ENCODE measurements at regions not wholly inside any gene's neighbourhood (a gene's known extent, or its start where the extent isn't known, plus 50 kb on each side); places are given as distances from the start of the nearest gene placed in this dataset.

DNA sequence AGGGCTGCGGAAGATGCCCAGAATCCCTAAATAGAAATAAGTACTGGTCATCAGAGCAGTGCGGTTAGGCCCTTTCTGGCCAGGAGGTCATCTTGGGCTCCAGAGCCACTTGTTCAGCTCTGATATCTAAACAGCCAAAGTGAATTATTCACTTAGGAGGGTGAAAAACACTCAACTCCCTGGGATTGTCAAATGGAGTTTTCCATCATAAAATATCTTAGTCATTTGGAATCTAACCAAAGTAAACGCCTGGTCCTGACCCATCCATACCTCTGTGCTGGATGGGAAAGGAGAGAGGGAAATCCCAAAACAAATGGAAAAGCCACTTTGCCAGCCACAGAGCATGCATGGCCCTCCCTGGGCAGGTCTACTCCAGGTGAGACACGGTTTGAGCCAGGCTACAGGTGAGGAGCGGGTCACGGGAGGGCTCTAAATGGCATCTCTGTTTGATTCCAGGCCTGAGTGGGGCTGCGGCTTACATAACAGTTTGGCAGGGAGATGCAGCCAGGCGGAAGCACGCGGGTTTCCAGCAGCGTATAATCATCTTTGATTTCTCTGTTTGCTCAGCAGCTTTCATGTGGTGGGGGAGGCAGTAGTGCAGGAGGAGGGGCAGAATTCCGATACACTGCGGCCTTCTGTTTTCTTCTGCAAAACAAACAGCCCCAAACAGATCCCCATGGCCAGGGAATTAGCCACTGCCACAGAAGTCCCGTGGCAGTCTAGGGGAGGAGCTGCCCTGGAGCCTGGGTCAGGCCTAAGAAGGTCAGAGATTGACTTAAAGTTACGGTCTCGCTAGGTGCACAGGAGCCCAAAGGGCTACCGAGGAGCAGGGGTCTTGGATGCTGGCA, 59.1 kb upstream of the ZNF648 start:
- Mint-ChIP-seq H3K27me3 (peaks cover 17% of the 10 kb centered on the region), H3K4me1 (ENCODE audit: low read depth) (no peaks in the 10 kb centered on the region), H3K4me3 (no peak overlapping the region), H3K36me3 (ENCODE audit: low read depth) (no peaks in the 10 kb centered on the region), H3K27ac (no peak overlapping the region), H3K9me3 (no peaks in the 10 kb centered on the region)
- DNase-seq, result no peak

DNA sequence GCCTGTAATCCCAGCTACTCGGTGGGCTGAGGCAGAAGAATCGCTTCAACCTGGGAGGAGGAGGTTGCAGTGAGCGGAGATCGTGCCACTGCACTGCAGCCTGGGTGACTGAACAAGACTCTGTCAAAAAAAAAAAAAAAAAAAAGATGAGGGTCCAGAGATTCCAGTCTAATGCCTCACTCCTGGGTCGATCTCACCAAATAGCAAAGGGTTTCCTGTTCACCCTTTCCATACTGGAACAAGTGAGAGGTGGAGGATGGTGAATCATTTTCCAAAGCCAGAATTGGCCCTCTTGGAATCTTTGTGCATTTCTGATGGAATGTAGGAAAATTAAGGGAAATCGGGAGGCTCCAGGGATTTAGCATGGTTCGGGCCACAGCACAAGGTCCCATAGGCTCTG, 58.1 kb upstream of the ZNF648 start:
- Mint-ChIP-seq H3K27me3 (peaks cover 23% of the 10 kb centered on the region), H3K4me1 (ENCODE audit: low read depth) (no peaks in the 10 kb centered on the region), H3K36me3 (ENCODE audit: low read depth) (no peaks in the 10 kb centered on the region), H3K9me3 (no peaks in the 10 kb centered on the region), H3K4me3 (no peak overlapping the region), H3K27ac (no peak overlapping the region)
- DNase-seq, result no peak

DNA sequence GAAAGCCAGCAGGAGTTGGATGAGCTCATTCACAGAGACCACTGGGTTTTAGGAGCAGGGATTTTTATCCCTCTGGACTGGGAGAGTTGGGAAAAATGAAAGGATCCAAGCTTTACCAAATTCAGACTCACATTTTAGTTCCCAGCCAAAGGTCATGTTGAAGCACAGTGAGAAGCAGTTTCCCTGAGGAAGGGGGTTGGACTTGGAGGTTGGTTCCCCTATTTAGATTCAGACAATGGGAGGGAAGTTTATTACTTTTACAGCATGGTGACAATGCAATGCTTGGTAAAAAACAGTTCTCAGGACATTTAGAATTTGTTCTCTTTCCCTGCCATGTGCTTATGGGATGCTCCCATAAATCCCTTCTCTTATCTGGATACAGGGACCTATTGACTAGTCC, 57.3 kb upstream of the ZNF648 start:
- no peak for DNase-seq
- no peaks in the 10 kb centered on the region for H3K4me1 Mint-ChIP-seq (ENCODE audit: low read depth)
- H3K36me3 Mint-ChIP-seq (ENCODE audit: low read depth), result no peaks in the 10 kb centered on the region
- H3K9me3 Mint-ChIP-seq, result no peaks in the 10 kb centered on the region
- H3K27me3 Mint-ChIP-seq, result peaks cover 27% of the 10 kb centered on the region
- no peak overlapping the region for H3K27ac Mint-ChIP-seq
- H3K4me3 Mint-ChIP-seq, result no peak overlapping the region

DNA sequence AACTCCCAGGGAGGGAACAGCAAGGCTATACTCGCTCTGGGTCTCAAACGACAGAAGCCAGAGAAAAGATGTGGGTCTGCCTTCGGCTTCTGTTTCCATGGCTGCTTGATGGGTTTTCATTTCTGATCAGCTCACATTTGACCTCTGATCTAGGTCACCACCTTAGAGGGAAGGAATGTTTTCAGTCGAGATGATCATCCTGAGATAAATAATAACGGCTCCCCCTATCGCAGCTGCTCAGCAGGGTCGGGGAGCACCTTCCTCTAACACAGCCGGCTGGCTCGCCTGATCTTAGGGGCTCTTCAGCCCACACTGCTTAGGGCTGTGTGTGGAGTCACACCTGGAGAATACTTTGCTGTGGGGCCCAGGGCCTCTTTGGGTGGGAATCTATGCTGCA, 53.1 kb upstream of the ZNF648 start:
- H3K27ac Mint-ChIP-seq, result no peak overlapping the region
- no peak overlapping the region for H3K4me3 Mint-ChIP-seq
- H3K4me1 Mint-ChIP-seq (ENCODE audit: low read depth), result no peaks in the 10 kb centered on the region
- H3K36me3 Mint-ChIP-seq (ENCODE audit: low read depth), result no peaks in the 10 kb centered on the region
- H3K27me3 Mint-ChIP-seq, result peaks cover 32% of the 10 kb centered on the region
- no peak for DNase-seq
- H3K9me3 Mint-ChIP-seq, result no peaks in the 10 kb centered on the region

DNA sequence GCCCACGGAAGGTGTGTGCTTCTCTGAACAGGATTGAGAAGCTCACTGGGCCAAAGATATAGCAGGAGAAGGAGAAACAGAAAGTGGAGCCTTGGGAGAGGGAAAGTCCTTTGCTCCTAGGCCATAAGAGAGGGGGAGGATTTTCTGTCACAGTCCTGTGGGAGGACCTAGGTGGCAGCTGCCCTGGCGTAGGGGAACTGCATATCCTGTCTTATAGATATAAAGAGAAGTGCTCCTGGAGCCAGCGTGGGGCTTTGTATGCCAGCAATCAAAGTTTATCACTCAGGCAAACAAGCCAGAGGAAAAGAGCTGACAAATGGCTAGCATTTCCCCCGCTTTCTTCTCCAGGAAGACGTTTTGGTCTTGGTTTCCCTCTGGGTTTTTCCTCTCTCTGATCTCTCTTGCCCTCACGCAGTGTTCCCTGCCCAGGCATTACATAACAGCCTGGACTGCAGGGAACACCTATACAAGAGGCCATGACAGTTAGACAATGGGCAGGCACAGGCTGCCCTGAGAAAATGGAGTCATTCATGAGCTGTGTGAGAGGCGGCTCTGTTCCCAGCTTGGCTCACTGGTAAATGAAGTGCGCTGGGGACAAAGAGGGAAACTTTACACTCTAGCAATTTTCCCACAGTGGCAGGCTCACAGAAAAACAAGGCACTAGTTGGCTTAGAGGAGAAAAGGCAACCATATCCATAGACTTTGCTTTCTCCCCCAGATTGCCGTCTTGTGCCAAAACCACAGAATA, 52.5 kb upstream of the ZNF648 start:
- H3K27me3 Mint-ChIP-seq, result peaks cover 32% of the 10 kb centered on the region
- no peak overlapping the region for H3K4me3 Mint-ChIP-seq
- no peaks in the 10 kb centered on the region for H3K9me3 Mint-ChIP-seq
- H3K4me1 Mint-ChIP-seq (ENCODE audit: low read depth), result no peaks in the 10 kb centered on the region
- H3K27ac Mint-ChIP-seq, result no peak overlapping the region
- H3K36me3 Mint-ChIP-seq (ENCODE audit: low read depth), result no peaks in the 10 kb centered on the region
- no peak for DNase-seq

DNA sequence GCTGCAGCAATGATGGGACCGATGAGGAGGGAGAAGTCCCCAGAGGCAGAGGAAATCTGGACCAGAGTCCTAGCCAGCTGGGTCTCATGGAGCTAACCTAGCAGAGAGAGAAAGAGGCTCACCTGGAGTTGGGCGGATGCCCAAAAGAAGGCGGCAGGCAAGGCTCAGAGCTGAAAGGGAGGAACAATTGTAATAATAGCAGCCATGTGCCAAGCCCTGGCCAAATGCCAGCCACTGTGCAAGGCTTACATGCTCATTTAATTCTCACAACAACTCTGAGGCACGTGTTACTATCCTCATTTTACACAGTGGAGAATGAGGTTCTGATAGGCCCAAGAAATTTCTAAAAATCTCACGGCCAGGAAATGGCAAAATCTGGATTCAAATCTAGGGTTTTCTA, 50.0 kb upstream of the ZNF648 start:
- H3K27me3 Mint-ChIP-seq, result peaks cover 29% of the 10 kb centered on the region

More for the DNA sequence above, 50.0 kb upstream of the ZNF648 start:
- H3K9me3 Mint-ChIP-seq, result no peaks in the 10 kb centered on the region
- no peak overlapping the region for H3K4me3 Mint-ChIP-seq
- no peak for DNase-seq
- no peak overlapping the region for H3K27ac Mint-ChIP-seq
- H3K4me1 Mint-ChIP-seq (ENCODE audit: low read depth), result no peaks in the 10 kb centered on the region
- H3K36me3 Mint-ChIP-seq (ENCODE audit: low read depth), result no peaks in the 10 kb centered on the region
